Body of pancreas (tissue), 4 donors: ENCODE measurements at regions not wholly inside any gene's neighbourhood (a gene's known extent, or its start where the extent isn't known, plus 50 kb on each side); places are given as distances from the start of the nearest gene placed in this dataset.
A peak's percentile ranks its signal among the peaks of the same experiment; 100 is the strongest.
"Not testable (repeated sequence)": the region's sequence is repeated elsewhere in the genome, so short reads cannot be mapped to it uniquely, and the experiment has no call there.

Experiments
- ATAC-seq: fragments of 150-250 bp; one replicate; pipeline ENCODE4 v1.9.1; 2016
- DNase-seq, 4 donors: peaks; one replicate each; pipeline ENCODE4 v3.0.0-alpha.2; 2019
- H3K27ac ChIP-seq, 4 donors: fragments of 200-600 bp; sonication (generic); 1 replicate in 3 of 4; 2 replicates in 1 of 4; pipeline versions ENCODE4 v1.5.1 to v1.6.1; 2016 to 2019; ENCODE audit warnings: mild to moderate bottlenecking in 1 of 4, mixed read lengths in 1 of 4, moderate library complexity in 1 of 4
- H3K27me3 ChIP-seq, 2 donors: fragments of 200-600 bp; sonication (generic); one replicate each; pipeline ENCODE4 v1.6.0; 2016; ENCODE audit warnings: mild to moderate bottlenecking in 1 of 2
- H3K36me3 ChIP-seq, 2 donors: fragments of 200-600 bp; sonication (generic); replicated peaks in 1 of 2; 2 replicates each; pipeline ENCODE4 v1.5.1; 2016; ENCODE audit warnings: low read depth in 2 of 2; ENCODE audit not compliant: insufficient read depth in 1 of 2
- H3K4me1 ChIP-seq: fragments of 200-600 bp; sonication (generic); one replicate; pipeline ENCODE4 v1.6.0; 2016
- H3K4me3 ChIP-seq, 2 donors: fragments of 200-600 bp; sonication (generic); 1 replicate in 1 of 2; 2 replicates in 1 of 2; pipeline ENCODE4 v1.5.1; 2016 to 2019
- H3K9me3 ChIP-seq, 3 donors: fragments of 200-600 bp; sonication (generic); 1 replicate in 2 of 3; 2 replicates in 1 of 3; pipeline ENCODE4 v1.5.1; 2016
- CTCF ChIP-seq, 7 experiments: fragments of 450-650 bp in 4 of 7; fragments of 200-600 bp in 3 of 7; sonication (generic) in 3 of 7; IDR thresholded peaks; one replicate each; pipeline ENCODE4 v1.5.1; 2016 to 2019; ENCODE audit warnings: antibody characterized with exemption in 7 of 7
- POLR2A ChIP-seq, 3 donors: fragments of 450-650 bp; IDR thresholded peaks; one replicate each; pipeline ENCODE4 v1.6.1; 2016; ENCODE audit warnings: antibody characterized with exemption in 3 of 3, mild to moderate bottlenecking in 2 of 3
- WGBS, 2 donors: methylation state at CpG; one replicate each; pipeline ENCODE4 v1.1.5; 2017; 5-methylcytosine and 5-hydroxymethylcytosine counted together
- intact Hi-C: fragments of 100-400 bp; cut with DNase I; formaldehyde crosslinking; loops from one replicate; pipeline ENCODE4 v1.15.1; 2023

- no peaks in the 10 kb centered on the region for H3K4me1 ChIP-seq
- no peaks in the 10 kb centered on the region for H3K36me3 ChIP-seq
- ATAC-seq (no peak), DNase-seq (no peak)
- intact Hi-C loops = no loop called here
- WGBS, 2 donors = 4 to 5% methylated on average over 22 of the region's 22 CpGs
- TF ChIP-seq CTCF (IDR thresholded peaks at IDR 0.05) (no peak), POLR2A (IDR thresholded peaks at IDR 0.05) (no peak)
- H3K9me3 ChIP-seq = no peaks in the 10 kb centered on the region
- no peak overlapping the region for H3K4me3 ChIP-seq
- H3K27me3 ChIP-seq = peaks cover 0 to 20% of the 10 kb centered on the region in 2 donors
- H3K27ac ChIP-seq = no peak overlapping the region
These were observed 119.7 kb upstream of the ZNF184 start for GRCh38 chr6:27592481-27593199.

GRCh38 chr6:27591699-27592480 lies 119.0 kb upstream of the ZNF184 start:
- H3K4me3 ChIP-seq = no peak overlapping the region
- peaks cover 0 to 25% of the 10 kb centered on the region in 2 donors for H3K27me3 ChIP-seq
- H3K27ac ChIP-seq = no peak overlapping the region
- no peaks in the 10 kb centered on the region for H3K36me3 ChIP-seq
- ATAC-seq (no peak), DNase-seq (no peak)
- no peaks in the 10 kb centered on the region for H3K9me3 ChIP-seq
- 6 to 12% methylated on average over 22 of the region's 22 CpGs for WGBS, 2 donors
- no peak for TF ChIP-seq CTCF (IDR thresholded peaks at IDR 0.05)
- no peak for TF ChIP-seq POLR2A (IDR thresholded peaks at IDR 0.05)
- H3K4me1 ChIP-seq = no peaks in the 10 kb centered on the region
- intact Hi-C loops = no loop called here

GRCh38 chr6:27585316-27585715 lies 112.4 kb upstream of the ZNF184 start:
- H3K4me1 ChIP-seq, ATAC-seq, DNase-seq, H3K27ac ChIP-seq, H3K4me3 ChIP-seq, H3K9me3 ChIP-seq, intact Hi-C loops, H3K36me3 ChIP-seq: not testable (repeated sequence)
- 73 to 82% methylated on average over 11 of the region's 11 CpGs for WGBS, 2 donors
- peaks cover 0 to 17% of the 10 kb centered on the region in 2 donors for H3K27me3 ChIP-seq

GRCh38 chr6:27584326-27584725 lies 111.4 kb upstream of the ZNF184 start:
- H3K36me3 ChIP-seq = no peaks in the 10 kb centered on the region
- H3K4me1 ChIP-seq = no peaks in the 10 kb centered on the region
- no peak overlapping the region for H3K27ac ChIP-seq
- no peaks in the 10 kb centered on the region for H3K9me3 ChIP-seq
- WGBS, 2 donors = 73 to 81% methylated on average over 4 of the region's 4 CpGs
- intact Hi-C loops = no loop called here
- no peak for ATAC-seq
- no peak for TF ChIP-seq CTCF (IDR thresholded peaks at IDR 0.05)
- no peak for TF ChIP-seq POLR2A (IDR thresholded peaks at IDR 0.05)
- DNase-seq = no peak
- no peak overlapping the region for H3K4me3 ChIP-seq
- H3K27me3 ChIP-seq = peaks cover 0 to 17% of the 10 kb centered on the region in 2 donors

- no peaks in the 10 kb centered on the region for H3K36me3 ChIP-seq
These were observed 110.2 kb upstream of the ZNF184 start for GRCh38 chr6:27582928-27583725.

More at GRCh38 chr6:27582928-27583725, 110.2 kb upstream of the ZNF184 start:
- H3K4me1 ChIP-seq = no peaks in the 10 kb centered on the region
- DNase-seq (peak in 2 of 4 donors; percentile 15 to 21), ATAC-seq (no peak)
- 13 to 14% methylated on average over 32 of the region's 32 CpGs for WGBS, 2 donors
- intact Hi-C loops = no loop called here
- H3K27me3 ChIP-seq = peaks cover 0 to 17% of the 10 kb centered on the region in 2 donors
- H3K9me3 ChIP-seq = no peaks in the 10 kb centered on the region
- H3K27ac ChIP-seq = no peak overlapping the region
- no peak overlapping the region for H3K4me3 ChIP-seq
- TF ChIP-seq POLR2A (IDR thresholded peaks at IDR 0.05) (no peak), CTCF (IDR thresholded peaks at IDR 0.05) (no peak)
